Right lobe of liver (tissue), 6 donors: ENCODE measurements at regions not wholly inside any gene's neighbourhood (a gene's known extent, or its start where the extent isn't known, plus 50 kb on each side); places are given as distances from the start of the nearest gene placed in this dataset.
A peak's percentile ranks its signal among the peaks of the same experiment; 100 is the strongest.

Experiments used
- ATAC-seq, 4 donors: fragments of 200-7000 bp; cut with Tn5 transposase; one replicate each; pipeline ENCODE4 v1.9.1; 2020; ENCODE audit warnings: mild to moderate bottlenecking in 4 of 4, moderate library complexity in 4 of 4
- DNase-seq, 3 donors: peaks; one replicate each; pipeline ENCODE4 v3.0.0-alpha.2; 2020
- H3K27ac ChIP-seq, 3 donors: fragments of 200-600 bp; one replicate each; pipeline ENCODE4 v1.8.0; 2022
- H3K27me3 ChIP-seq, 2 donors: fragments of 200-600 bp; one replicate each; pipeline ENCODE4 v1.8.0; 2022
- H3K36me3 ChIP-seq, 4 donors: fragments of 200-600 bp; sonication (generic) in 1 of 4; one replicate each; pipeline versions ENCODE4 v1.5.1 to v1.8.0; 2017 to 2022; ENCODE audit warnings: control low read depth in 1 of 4
- H3K4me1 ChIP-seq, 4 donors: fragments of 200-600 bp; sonication (generic) in 1 of 4; one replicate each; pipeline versions ENCODE4 v1.5.1 to v1.8.0; 2017 to 2022; ENCODE audit warnings: control low read depth in 1 of 4
- H3K4me3 ChIP-seq, 3 donors: fragments of 200-600 bp; one replicate each; pipeline ENCODE4 v1.8.0; 2022
- H3K9me3 ChIP-seq, 4 donors: fragments of 200-600 bp; sonication (generic) in 1 of 4; one replicate each; pipeline versions ENCODE4 v1.5.1 to v1.8.0; 2017 to 2022; ENCODE audit warnings: control low read depth in 1 of 4
- POLR2A ChIP-seq: fragments of 450-650 bp; IDR thresholded peaks from one replicate; pipeline ENCODE4 v1.6.1; 2017; ENCODE audit warnings: antibody characterized with exemption, mild to moderate bottlenecking
- WGBS: methylation state at CpG from one replicate; pipeline ENCODE4 v1.1.6; 2018; ENCODE audit warnings: low coverage, low lambda C conversion rate; ENCODE audit not compliant: insufficient coverage; ENCODE audit errors: missing lambda C conversion rate; 5-methylcytosine and 5-hydroxymethylcytosine counted together
- intact Hi-C, 2 donors: fragments of 100-400 bp; cut with DNase I; formaldehyde crosslinking; loops; one replicate each; pipeline versions ENCODE4 v1.11.2 to v1.14.1; 2022
- TF ChIP-seq, protein P1 (sequence below), 4 donors: fragments of 200-600 bp in 3 of 4; fragments of 450-650 bp in 1 of 4; IDR thresholded peaks; one replicate each; pipeline versions ENCODE4 v1.5.1 to v1.8.0; 2016 to 2022; ENCODE audit warnings: antibody characterized with exemption in 4 of 4, mild to moderate bottlenecking in 2 of 4
- donor health status: DM: no; HTN: yes; CAD: no.
- donor health status: DM: no; HTN: no; CAD: no.
- donor health status: DM: no; HTN: no; CAD: no.
- donor health status: DM: no; HTN: yes; CAD: no.
- donor health status: DM: no; HTN: yes; CAD: no.

DNA sequence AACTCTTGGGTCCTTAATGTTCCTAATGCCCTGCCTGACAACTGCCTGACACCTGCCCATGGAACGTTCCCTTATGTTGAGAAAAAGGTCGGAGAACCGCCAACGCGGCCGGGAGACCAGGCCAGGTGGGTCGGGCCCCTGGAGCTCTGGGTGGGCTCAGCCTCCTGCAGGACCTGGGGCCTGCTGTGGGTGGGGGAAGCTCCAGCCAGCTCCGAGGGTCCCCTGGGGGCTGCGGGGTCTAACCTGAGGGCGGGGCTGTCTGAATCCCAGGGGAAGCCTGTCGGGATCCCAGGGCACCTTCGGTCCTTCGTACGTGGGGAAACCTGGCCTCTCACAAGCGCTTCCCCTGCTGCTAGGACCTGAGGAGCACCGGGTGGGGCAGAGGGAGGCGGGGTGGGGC is 296.0 kb downstream of the NDUFA10 start:
- ATAC-seq (no peak), DNase-seq (peak in 1 of 3 donors; percentile 44)
- Histone ChIP-seq H3K4me1 (no peaks in the 10 kb centered on the region), H3K27ac (no peak overlapping the region), H3K9me3 (no peaks in the 10 kb centered on the region), H3K36me3 (no peaks in the 10 kb centered on the region), H3K4me3 (no peak overlapping the region), H3K27me3 (no peaks in the 10 kb centered on the region)
- WGBS = no CpG with 5 or more reads among the region's 17 CpGs
- intact Hi-C loops = no loop called here
- TF ChIP-seq POLR2A = no peak
- TF ChIP-seq, protein P1, sequence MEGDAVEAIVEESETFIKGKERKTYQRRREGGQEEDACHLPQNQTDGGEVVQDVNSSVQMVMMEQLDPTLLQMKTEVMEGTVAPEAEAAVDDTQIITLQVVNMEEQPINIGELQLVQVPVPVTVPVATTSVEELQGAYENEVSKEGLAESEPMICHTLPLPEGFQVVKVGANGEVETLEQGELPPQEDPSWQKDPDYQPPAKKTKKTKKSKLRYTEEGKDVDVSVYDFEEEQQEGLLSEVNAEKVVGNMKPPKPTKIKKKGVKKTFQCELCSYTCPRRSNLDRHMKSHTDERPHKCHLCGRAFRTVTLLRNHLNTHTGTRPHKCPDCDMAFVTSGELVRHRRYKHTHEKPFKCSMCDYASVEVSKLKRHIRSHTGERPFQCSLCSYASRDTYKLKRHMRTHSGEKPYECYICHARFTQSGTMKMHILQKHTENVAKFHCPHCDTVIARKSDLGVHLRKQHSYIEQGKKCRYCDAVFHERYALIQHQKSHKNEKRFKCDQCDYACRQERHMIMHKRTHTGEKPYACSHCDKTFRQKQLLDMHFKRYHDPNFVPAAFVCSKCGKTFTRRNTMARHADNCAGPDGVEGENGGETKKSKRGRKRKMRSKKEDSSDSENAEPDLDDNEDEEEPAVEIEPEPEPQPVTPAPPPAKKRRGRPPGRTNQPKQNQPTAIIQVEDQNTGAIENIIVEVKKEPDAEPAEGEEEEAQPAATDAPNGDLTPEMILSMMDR (IDR thresholded peaks at IDR 0.05) = no peak

DNA sequence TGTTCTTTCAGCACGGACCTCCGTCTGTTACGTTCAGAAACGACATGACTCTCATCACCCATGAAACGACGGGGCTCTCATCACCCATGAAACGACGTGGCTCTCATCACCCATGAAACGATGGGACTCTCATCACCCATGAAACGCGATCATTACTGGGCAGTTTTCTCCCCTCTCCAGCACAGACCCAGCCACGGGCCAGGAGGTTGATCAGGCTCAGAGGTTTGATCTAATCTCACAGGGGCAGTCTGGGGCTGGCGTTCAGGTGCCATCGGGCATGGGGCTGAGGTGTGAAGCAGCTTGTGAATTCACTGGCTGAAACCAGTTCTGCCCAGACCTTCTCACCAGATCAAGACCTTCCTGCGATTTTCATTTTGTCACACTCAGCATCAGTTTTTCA is 296.4 kb downstream of the NDUFA10 start:
- H3K9me3 ChIP-seq = no peaks in the 10 kb centered on the region
- no peak for TF ChIP-seq POLR2A
- TF ChIP-seq, protein P1 (IDR thresholded peaks at IDR 0.05) = no peak
- 67% methylated on average over 12 of the region's 15 CpGs for WGBS

DNA sequence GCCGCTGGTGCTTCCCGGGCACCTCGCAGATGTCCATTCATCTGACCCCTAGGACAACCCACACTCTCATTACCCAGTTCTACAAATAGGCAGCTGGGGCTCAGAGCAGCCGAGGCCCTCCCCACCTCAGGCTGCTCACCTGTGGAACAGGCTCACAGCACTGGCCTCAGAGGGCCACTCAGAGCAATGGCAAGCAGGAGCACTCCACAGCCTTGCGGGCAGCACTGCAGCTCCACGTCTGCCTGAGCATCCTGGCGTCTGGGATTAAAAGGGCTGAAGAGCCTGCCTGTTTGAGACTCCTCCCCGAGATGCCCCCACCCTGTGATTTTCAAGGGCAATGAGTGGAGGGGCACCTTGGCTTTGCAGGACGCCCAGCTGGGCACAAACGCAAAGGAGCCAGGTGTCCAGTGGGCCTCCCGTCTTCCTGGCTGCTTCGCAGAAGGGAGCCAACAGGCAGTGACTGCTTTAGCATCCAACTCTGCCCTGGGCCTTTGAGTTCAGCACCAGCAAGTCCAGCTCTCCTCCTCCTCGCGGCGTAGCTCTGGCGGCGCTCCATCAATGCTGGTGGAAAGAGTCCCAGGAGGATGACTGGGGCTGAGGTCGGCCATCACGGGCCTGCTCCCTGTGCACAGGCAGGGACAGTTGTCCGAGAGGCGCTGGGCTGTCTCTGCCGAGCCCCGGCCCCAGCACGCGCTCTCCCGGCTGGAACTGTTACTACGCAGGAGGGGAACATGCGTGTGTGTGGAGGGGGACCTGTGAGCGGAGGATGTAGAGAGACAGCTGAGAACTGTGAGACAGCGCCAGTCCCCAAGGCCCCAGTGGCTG is 297.2 kb downstream of the NDUFA10 start:
- intact Hi-C loops = no loop called here
- Histone ChIP-seq H3K36me3 (no peaks in the 10 kb centered on the region), H3K27me3 (no peaks in the 10 kb centered on the region), H3K4me1 (no peaks in the 10 kb centered on the region), H3K9me3 (no peaks in the 10 kb centered on the region), H3K4me3 (no peak overlapping the region), H3K27ac (no peak overlapping the region)
- TF ChIP-seq, protein P1 (IDR thresholded peaks at IDR 0.05) = no peak
- no peak for TF ChIP-seq POLR2A
- DNase-seq (peak in 1 of 3 donors; percentile 43), ATAC-seq (no peak)
- 70% methylated on average over 7 of the region's 30 CpGs for WGBS

More for the DNA sequence above, 296.4 kb downstream of the NDUFA10 start:
- intact Hi-C loops = no loop called here
- DNase-seq (peak in 1 of 3 donors; percentile 26), ATAC-seq (no peak)
- Histone ChIP-seq H3K36me3 (no peaks in the 10 kb centered on the region), H3K4me3 (no peak overlapping the region), H3K27me3 (no peaks in the 10 kb centered on the region), H3K4me1 (no peaks in the 10 kb centered on the region), H3K27ac (no peak overlapping the region)

DNA sequence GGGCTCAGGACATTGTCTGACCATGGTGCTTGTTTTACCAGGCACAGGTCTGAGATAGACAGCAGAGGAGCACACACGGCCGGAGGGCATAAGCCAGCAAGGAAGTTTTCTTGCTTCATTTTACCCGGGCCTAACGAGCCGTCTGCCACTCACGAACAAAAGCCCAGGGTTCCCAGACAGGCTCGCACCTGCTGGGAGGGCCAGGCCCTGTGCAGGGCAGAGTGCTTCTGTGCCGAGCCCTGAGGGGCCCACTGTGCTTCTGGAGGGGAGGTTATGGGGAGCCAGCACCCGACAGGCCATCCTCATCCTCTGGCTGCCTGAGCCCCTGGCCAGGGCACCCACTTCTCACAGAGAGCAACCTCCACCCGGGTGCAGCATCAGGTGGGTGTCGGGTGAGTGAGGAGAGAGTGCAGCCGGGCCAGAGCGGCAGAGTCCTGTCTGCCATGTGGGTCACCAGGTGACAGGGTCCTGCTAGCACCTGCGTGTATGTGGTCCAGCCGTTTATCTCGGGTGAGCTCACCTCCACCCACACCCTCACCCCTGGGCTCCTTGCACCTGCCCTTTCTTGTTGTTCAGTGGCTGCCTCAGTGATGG is 297.9 kb downstream of the NDUFA10 start:
- H3K9me3 ChIP-seq = no peaks in the 10 kb centered on the region
- 73% methylated on average over 3 of the region's 16 CpGs for WGBS
- H3K4me3 ChIP-seq = no peak overlapping the region
- no peak for ATAC-seq
- no peaks in the 10 kb centered on the region for H3K36me3 ChIP-seq
- intact Hi-C loops = no loop called here
- peak in 1 of 3 donors; percentile 42 for DNase-seq
- H3K27ac ChIP-seq = no peak overlapping the region
- H3K27me3 ChIP-seq = no peaks in the 10 kb centered on the region
- no peak for TF ChIP-seq POLR2A
- TF ChIP-seq, protein P1 (IDR thresholded peaks at IDR 0.05) = no peak
- no peaks in the 10 kb centered on the region for H3K4me1 ChIP-seq
